ENCODE measurements at regions not wholly inside any gene's neighbourhood (a gene's known extent, or its start where the extent isn't known, plus 50 kb on each side); places are given as distances from the start of the nearest gene placed in this dataset.
"Not testable (repeated sequence)": the region's sequence is repeated elsewhere in the genome, so short reads cannot be mapped to it uniquely, and the experiment has no call there.

- DNase-seq: no peak
These were observed 328.0 kb downstream of the NAF1 start for GRCh38 chr4:162838671-162839070.

GRCh38 chr4:162837679-162838078 lies 329.0 kb downstream of the NAF1 start:
- no peak for DNase-seq

- DNase-seq: no peak
These were observed 329.4 kb downstream of the NAF1 start for GRCh38 chr4:162837241-162837640.

GRCh38 chr4:162836773-162837172 lies 329.9 kb downstream of the NAF1 start:
- no peak for DNase-seq

- not testable (repeated sequence) for DNase-seq
These were observed 330.4 kb downstream of the NAF1 start for GRCh38 chr4:162836258-162836657.

GRCh38 chr4:162830899-162831298 lies 335.8 kb downstream of the NAF1 start:
- no peak for DNase-seq

GRCh38 chr4:162817374-162817773 lies 349.3 kb downstream of the NAF1 start:
- DNase-seq: not testable (repeated sequence)

- no peak for DNase-seq
These were observed 362.3 kb downstream of the NAF1 start for GRCh38 chr4:162804351-162804924.

GRCh38 chr4:162803378-162803777 lies 363.3 kb downstream of the NAF1 start:
- no peak for DNase-seq

GRCh38 chr4:162797108-162797507 lies 369.6 kb downstream of the NAF1 start:
- DNase-seq: no peak

GRCh38 chr4:162793571-162793970 lies 373.1 kb downstream of the NAF1 start:
- no peak for DNase-seq

GRCh38 chr4:162793004-162793403 lies 373.7 kb downstream of the NAF1 start:
- no peak for DNase-seq

GRCh38 chr4:162791226-162791625 lies 375.5 kb downstream of the NAF1 start:
- no peak for DNase-seq

- no peak for DNase-seq
These were observed 379.6 kb downstream of the NAF1 start for GRCh38 chr4:162787120-162787519.

GRCh38 chr4:162782778-162783525 lies 383.7 kb downstream of the NAF1 start:
- DNase-seq: no peak

GRCh38 chr4:162782096-162782777 lies 384.5 kb downstream of the NAF1 start:
- no peak for DNase-seq

GRCh38 chr4:162770761-162771490 lies 395.8 kb downstream of the NAF1 start:
- DNase-seq: no peak

GRCh38 chr4:162767083-162767482 lies 399.6 kb downstream of the NAF1 start:
- no peak for DNase-seq

GRCh38 chr4:162761965-162762364 lies 404.7 kb downstream of the NAF1 start:
- no peak for DNase-seq

GRCh38 chr4:162740228-162740627 lies 426.5 kb downstream of the NAF1 start:
- not testable (repeated sequence) for DNase-seq

GRCh38 chr4:162739596-162739995 lies 427.1 kb downstream of the NAF1 start:
- DNase-seq: not testable (repeated sequence)

- DNase-seq: no peak
These were observed 433.8 kb downstream of the NAF1 start for GRCh38 chr4:162732876-162733275.

- DNase-seq: no peak
These were observed 438.9 kb downstream of the NAF1 start for GRCh38 chr4:162727766-162728165.

All from cerebellar nuclear complex (tissue), 1 donor.